ENCODE measurements at regions not wholly inside any gene's neighbourhood (a gene's known extent, or its start where the extent isn't known, plus 50 kb on each side); places are given as distances from the start of the nearest gene placed in this dataset.
A peak's percentile ranks its signal among the peaks of the same experiment; 100 is the strongest.

GRCh38 chr12:84603484-84604248, 308.9 kb downstream of the SLC6A15 start:
- no peak for DNase-seq (ENCODE audit: low spot score)

- no peak for DNase-seq (ENCODE audit: low spot score)
Measured at GRCh38 chr12:84601483-84601882, 311.1 kb downstream of the SLC6A15 start.

- peak; percentile 48 for DNase-seq (ENCODE audit: low spot score)
Measured at GRCh38 chr12:84599539-84599938, 313.1 kb downstream of the SLC6A15 start.

GRCh38 chr12:84596266-84596665, 316.3 kb downstream of the SLC6A15 start:
- DNase-seq (ENCODE audit: low spot score): no peak

GRCh38 chr12:84594157-84594556, 318.4 kb downstream of the SLC6A15 start:
- no peak for DNase-seq (ENCODE audit: low spot score)

- no peak for DNase-seq (ENCODE audit: low spot score)
Measured at GRCh38 chr12:84585776-84586395, 326.7 kb downstream of the SLC6A15 start.

- no peak for DNase-seq (ENCODE audit: low spot score)
Measured at GRCh38 chr12:84572196-84572595, 340.4 kb downstream of the SLC6A15 start.

- no peak for DNase-seq (ENCODE audit: low spot score)
Measured at GRCh38 chr12:84562331-84562730, 350.3 kb downstream of the SLC6A15 start.

GRCh38 chr12:84561351-84561750, 351.2 kb downstream of the SLC6A15 start:
- no peak for DNase-seq (ENCODE audit: low spot score)

- no peak for DNase-seq (ENCODE audit: low spot score)
Measured at GRCh38 chr12:84554199-84554723, 358.3 kb downstream of the SLC6A15 start.

GRCh38 chr12:84553331-84554117, 359.1 kb downstream of the SLC6A15 start:
- DNase-seq (ENCODE audit: low spot score): no peak

- no peak for DNase-seq (ENCODE audit: low spot score)
Measured at GRCh38 chr12:84551373-84551772, 361.2 kb downstream of the SLC6A15 start.

- no peak for DNase-seq (ENCODE audit: low spot score)
Measured at GRCh38 chr12:84550518-84550917, 362.1 kb downstream of the SLC6A15 start.

- DNase-seq (ENCODE audit: low spot score): no peak
Measured at GRCh38 chr12:84542289-84542688, 370.3 kb downstream of the SLC6A15 start.

- no peak for DNase-seq (ENCODE audit: low spot score)
Measured at GRCh38 chr12:84537666-84538065, 374.9 kb downstream of the SLC6A15 start.

- no peak for DNase-seq (ENCODE audit: low spot score)
Measured at GRCh38 chr12:84512751-84513150, 399.8 kb downstream of the SLC6A15 start.

- peak; percentile 45 for DNase-seq (ENCODE audit: low spot score)
Measured at GRCh38 chr12:84508851-84509260, 403.7 kb downstream of the SLC6A15 start.

GRCh38 chr12:84507956-84508850, 404.4 kb downstream of the SLC6A15 start:
- DNase-seq (ENCODE audit: low spot score): peak; percentile 91

GRCh38 chr12:84506282-84506681, 406.3 kb downstream of the SLC6A15 start:
- DNase-seq (ENCODE audit: low spot score): no peak

- peak; percentile 71 for DNase-seq (ENCODE audit: low spot score)
Measured at GRCh38 chr12:84502907-84503787, 409.5 kb downstream of the SLC6A15 start.

All from H4 (cell line).